ENCODE measurements at regions not wholly inside any gene's neighbourhood (a gene's known extent, or its start where the extent isn't known, plus 50 kb on each side); places are given as distances from the start of the nearest gene placed in this dataset.

- TF ChIP-seq POLR2A (IDR thresholded peaks at IDR 0.05): no peak
- no peak for TF ChIP-seq EP300 (IDR thresholded peaks at IDR 0.05)
- TF ChIP-seq, protein P1, sequence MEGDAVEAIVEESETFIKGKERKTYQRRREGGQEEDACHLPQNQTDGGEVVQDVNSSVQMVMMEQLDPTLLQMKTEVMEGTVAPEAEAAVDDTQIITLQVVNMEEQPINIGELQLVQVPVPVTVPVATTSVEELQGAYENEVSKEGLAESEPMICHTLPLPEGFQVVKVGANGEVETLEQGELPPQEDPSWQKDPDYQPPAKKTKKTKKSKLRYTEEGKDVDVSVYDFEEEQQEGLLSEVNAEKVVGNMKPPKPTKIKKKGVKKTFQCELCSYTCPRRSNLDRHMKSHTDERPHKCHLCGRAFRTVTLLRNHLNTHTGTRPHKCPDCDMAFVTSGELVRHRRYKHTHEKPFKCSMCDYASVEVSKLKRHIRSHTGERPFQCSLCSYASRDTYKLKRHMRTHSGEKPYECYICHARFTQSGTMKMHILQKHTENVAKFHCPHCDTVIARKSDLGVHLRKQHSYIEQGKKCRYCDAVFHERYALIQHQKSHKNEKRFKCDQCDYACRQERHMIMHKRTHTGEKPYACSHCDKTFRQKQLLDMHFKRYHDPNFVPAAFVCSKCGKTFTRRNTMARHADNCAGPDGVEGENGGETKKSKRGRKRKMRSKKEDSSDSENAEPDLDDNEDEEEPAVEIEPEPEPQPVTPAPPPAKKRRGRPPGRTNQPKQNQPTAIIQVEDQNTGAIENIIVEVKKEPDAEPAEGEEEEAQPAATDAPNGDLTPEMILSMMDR (IDR thresholded peaks at IDR 0.05): no peak
These were observed 417.6 kb downstream of the PCNX1 start for GRCh38 chr14:71324767-71325272.
